Activated T-helper 1 cell treated with anti-CD3 and anti-CD28 coated beads, Interleukin-12 subunit alpha, Interleukin-12 subunit beta, Interleukin-2, Interleukin-4 antibody, amounts not matched to agents 30 ng/mL and 10 ng/mL and 1 ng/mL, durations not matched to agents 14 hours and 24 hours and 36 hours (primary cell): ENCODE measurements at regions not wholly inside any gene's neighbourhood (a gene's known extent, or its start where the extent isn't known, plus 50 kb on each side); places are given as distances from the start of the nearest gene placed in this dataset.

ENCODE experiments used
- DNase-seq: peaks from one replicate; pipeline ENCODE4 v3.0.0; 2021; ENCODE audit warnings: low spot score
- H3K27ac Mint-ChIP-seq: one replicate; pipeline ENCODE4 v1.8.0; 2021; ENCODE audit warnings: mild to moderate bottlenecking, mixed read lengths
- H3K27me3 Mint-ChIP-seq: one replicate; pipeline ENCODE4 v1.8.0; 2022; ENCODE audit warnings: mild to moderate bottlenecking, moderate library complexity, mixed read lengths; ENCODE audit not compliant: insufficient read depth
- H3K36me3 Mint-ChIP-seq: one replicate; pipeline ENCODE4 v1.8.0; 2021; ENCODE audit warnings: low read depth, mixed read lengths
- H3K4me1 Mint-ChIP-seq: one replicate; pipeline ENCODE4 v1.8.0; 2021; ENCODE audit warnings: low read depth, mixed read lengths
- H3K4me3 Mint-ChIP-seq: one replicate; pipeline ENCODE4 v1.8.0; 2021; ENCODE audit warnings: mild to moderate bottlenecking, moderate library complexity, mixed read lengths
- H3K9me3 Mint-ChIP-seq: one replicate; pipeline ENCODE4 v1.8.0; 2021; ENCODE audit warnings: mixed read lengths
- intact Hi-C: fragments of 100-400 bp; cut with micrococcal nuclease; formaldehyde crosslinking; loops from one replicate; pipeline ENCODE4 v1.15.1; 2024

GRCh38 chr9:110114859-110115201 lies 93.1 kb downstream of the C9orf152 start:
- peaks cover 4% of the 10 kb centered on the region for H3K36me3 Mint-ChIP-seq
- DNase-seq = no peak
- peaks cover 32% of the 10 kb centered on the region for H3K4me1 Mint-ChIP-seq
- H3K4me3 Mint-ChIP-seq = no peak overlapping the region
- no peaks in the 10 kb centered on the region for H3K27me3 Mint-ChIP-seq
- intact Hi-C loops = no loop called here
- H3K27ac Mint-ChIP-seq = no peak overlapping the region
- no peaks in the 10 kb centered on the region for H3K9me3 Mint-ChIP-seq

GRCh38 chr9:110115341-110115820 lies 92.6 kb downstream of the C9orf152 start:
- DNase-seq = no peak
- no peaks in the 10 kb centered on the region for H3K9me3 Mint-ChIP-seq
- intact Hi-C loops = no loop called here
- peaks cover 4% of the 10 kb centered on the region for H3K36me3 Mint-ChIP-seq
- H3K27me3 Mint-ChIP-seq = no peaks in the 10 kb centered on the region
- H3K4me1 Mint-ChIP-seq = peaks cover 29% of the 10 kb centered on the region
- H3K4me3 Mint-ChIP-seq = no peak overlapping the region
- H3K27ac Mint-ChIP-seq = no peak overlapping the region

- no peaks in the 10 kb centered on the region for H3K9me3 Mint-ChIP-seq
- no peak overlapping the region for H3K4me3 Mint-ChIP-seq
- no peaks in the 10 kb centered on the region for H3K27me3 Mint-ChIP-seq
- intact Hi-C loops = no loop called here
- peaks cover 32% of the 10 kb centered on the region for H3K4me1 Mint-ChIP-seq
- DNase-seq = no peak
- peaks cover 4% of the 10 kb centered on the region for H3K36me3 Mint-ChIP-seq
- H3K27ac Mint-ChIP-seq = no peak overlapping the region
These were observed 92.0 kb downstream of the C9orf152 start for GRCh38 chr9:110115826-110116542.

GRCh38 chr9:110116543-110116885 lies 91.4 kb downstream of the C9orf152 start:
- Mint-ChIP-seq H3K4me3 (no peak overlapping the region), H3K27me3 (no peaks in the 10 kb centered on the region), H3K36me3 (peaks cover 6% of the 10 kb centered on the region), H3K4me1 (peaks cover 37% of the 10 kb centered on the region), H3K9me3 (no peaks in the 10 kb centered on the region), H3K27ac (no peak overlapping the region)
- intact Hi-C loops = no loop called here
- no peak for DNase-seq

GRCh38 chr9:110121170-110121569 lies 86.8 kb downstream of the C9orf152 start:
- H3K9me3 Mint-ChIP-seq = no peaks in the 10 kb centered on the region
- peaks cover 16% of the 10 kb centered on the region for H3K36me3 Mint-ChIP-seq
- H3K4me1 Mint-ChIP-seq = peaks cover 62% of the 10 kb centered on the region
- intact Hi-C loops = no loop called here
- no peak overlapping the region for H3K27ac Mint-ChIP-seq
- H3K4me3 Mint-ChIP-seq = no peak overlapping the region
- no peak for DNase-seq
- H3K27me3 Mint-ChIP-seq = no peaks in the 10 kb centered on the region

GRCh38 chr9:110123341-110124095 lies 84.4 kb downstream of the C9orf152 start:
- intact Hi-C loops = no loop called here
- H3K27me3 Mint-ChIP-seq = no peaks in the 10 kb centered on the region
- peaks cover 20% of the 10 kb centered on the region for H3K36me3 Mint-ChIP-seq
- no peak overlapping the region for H3K27ac Mint-ChIP-seq
- H3K9me3 Mint-ChIP-seq = no peaks in the 10 kb centered on the region
- peaks cover 59% of the 10 kb centered on the region for H3K4me1 Mint-ChIP-seq
- DNase-seq = no peak
- no peak overlapping the region for H3K4me3 Mint-ChIP-seq

- intact Hi-C loops = no loop called here
- no peaks in the 10 kb centered on the region for H3K27me3 Mint-ChIP-seq
- H3K4me3 Mint-ChIP-seq = no peak overlapping the region
- DNase-seq = no peak
- peaks cover 18% of the 10 kb centered on the region for H3K36me3 Mint-ChIP-seq
- H3K9me3 Mint-ChIP-seq = no peaks in the 10 kb centered on the region
- peaks cover 66% of the 10 kb centered on the region for H3K4me1 Mint-ChIP-seq
- peak overlapping the region; percentile 65 for H3K27ac Mint-ChIP-seq
These were observed 83.5 kb downstream of the C9orf152 start for GRCh38 chr9:110124439-110124838.

GRCh38 chr9:110125207-110125751 lies 82.7 kb downstream of the C9orf152 start:
- DNase-seq = no peak
- Mint-ChIP-seq H3K4me3 (peak overlapping the region; percentile 42), H3K4me1 (peaks cover 73% of the 10 kb centered on the region), H3K27ac (peak overlapping the region; percentile 74), H3K36me3 (peaks cover 20% of the 10 kb centered on the region), H3K9me3 (no peaks in the 10 kb centered on the region), H3K27me3 (no peaks in the 10 kb centered on the region)
- intact Hi-C loops = no loop called here

- Mint-ChIP-seq H3K27me3 (no peaks in the 10 kb centered on the region), H3K9me3 (no peaks in the 10 kb centered on the region), H3K4me3 (peak overlapping the region; percentile 42), H3K27ac (peak overlapping the region; percentile 74), H3K4me1 (peaks cover 72% of the 10 kb centered on the region), H3K36me3 (peaks cover 20% of the 10 kb centered on the region)
- no peak for DNase-seq
- intact Hi-C loops = no loop called here
These were observed 82.1 kb downstream of the C9orf152 start for GRCh38 chr9:110125763-110126351.

- H3K36me3 Mint-ChIP-seq = peaks cover 19% of the 10 kb centered on the region
- no peak overlapping the region for H3K4me3 Mint-ChIP-seq
- no peaks in the 10 kb centered on the region for H3K9me3 Mint-ChIP-seq
- intact Hi-C loops = no loop called here
- peaks cover 65% of the 10 kb centered on the region for H3K4me1 Mint-ChIP-seq
- no peak for DNase-seq
- no peaks in the 10 kb centered on the region for H3K27me3 Mint-ChIP-seq
- H3K27ac Mint-ChIP-seq = peak overlapping the region; percentile 74
These were observed 81.4 kb downstream of the C9orf152 start for GRCh38 chr9:110126499-110126941.

GRCh38 chr9:110126986-110127864 lies 80.7 kb downstream of the C9orf152 start:
- peaks cover 60% of the 10 kb centered on the region for H3K4me1 Mint-ChIP-seq

GRCh38 chr9:110128664-110129329 lies 79.2 kb downstream of the C9orf152 start:
- Mint-ChIP-seq H3K9me3 (no peaks in the 10 kb centered on the region), H3K27ac (no peak overlapping the region), H3K4me1 (peaks cover 50% of the 10 kb centered on the region), H3K36me3 (peaks cover 12% of the 10 kb centered on the region), H3K27me3 (no peaks in the 10 kb centered on the region), H3K4me3 (no peak overlapping the region)
- intact Hi-C loops = no loop called here
- no peak for DNase-seq

More at GRCh38 chr9:110126986-110127864, 80.7 kb downstream of the C9orf152 start:
- Mint-ChIP-seq H3K27ac (no peak overlapping the region), H3K9me3 (no peaks in the 10 kb centered on the region), H3K4me3 (no peak overlapping the region), H3K27me3 (no peaks in the 10 kb centered on the region), H3K36me3 (peaks cover 16% of the 10 kb centered on the region)
- intact Hi-C loops = no loop called here
- DNase-seq = no peak
